ENCODE measurements at regions not wholly inside any gene's neighbourhood (a gene's known extent, or its start where the extent isn't known, plus 50 kb on each side); places are given as distances from the start of the nearest gene placed in this dataset.

- Mint-ChIP-seq H3K27ac (ENCODE audit: unreplicated experiment) (no peak overlapping the region), H3K4me1 (ENCODE audit: unreplicated experiment) (peaks cover 3% of the 10 kb centered on the region), H3K9me3 (ENCODE audit: unreplicated experiment) (no peaks in the 10 kb centered on the region), H3K27me3 (ENCODE audit: unreplicated experiment) (peaks cover 6% of the 10 kb centered on the region), H3K36me3 (ENCODE audit: low read depth, unreplicated experiment) (no peaks in the 10 kb centered on the region), H3K4me3 (ENCODE audit: unreplicated experiment) (no peak overlapping the region)
- TF ChIP-seq CTCF (IDR thresholded peaks at IDR 0.05; ENCODE audit: unreplicated experiment) = no peak
- no peak for DNase-seq (ENCODE audit: low spot score)
Observed at GRCh38 chr9:79057576-79057975, 514.2 kb upstream of the TLE4 start.

- Mint-ChIP-seq H3K27ac (ENCODE audit: unreplicated experiment) (no peak overlapping the region), H3K9me3 (ENCODE audit: unreplicated experiment) (no peaks in the 10 kb centered on the region), H3K4me3 (ENCODE audit: unreplicated experiment) (no peak overlapping the region), H3K4me1 (ENCODE audit: unreplicated experiment) (peaks cover 3% of the 10 kb centered on the region), H3K36me3 (ENCODE audit: low read depth, unreplicated experiment) (no peaks in the 10 kb centered on the region), H3K27me3 (ENCODE audit: unreplicated experiment) (peaks cover 7% of the 10 kb centered on the region)
- TF ChIP-seq CTCF (IDR thresholded peaks at IDR 0.05; ENCODE audit: unreplicated experiment) = no peak
- no peak for DNase-seq (ENCODE audit: low spot score)
Observed at GRCh38 chr9:79060766-79061165, 511.0 kb upstream of the TLE4 start.

- TF ChIP-seq CTCF (IDR thresholded peaks at IDR 0.05; ENCODE audit: unreplicated experiment) = no peak
- Mint-ChIP-seq H3K4me3 (ENCODE audit: unreplicated experiment) (no peak overlapping the region), H3K27ac (ENCODE audit: unreplicated experiment) (no peak overlapping the region), H3K27me3 (ENCODE audit: unreplicated experiment) (peaks cover 8% of the 10 kb centered on the region), H3K4me1 (ENCODE audit: unreplicated experiment) (no peaks in the 10 kb centered on the region), H3K36me3 (ENCODE audit: low read depth, unreplicated experiment) (no peaks in the 10 kb centered on the region), H3K9me3 (ENCODE audit: unreplicated experiment) (no peaks in the 10 kb centered on the region)
- DNase-seq (ENCODE audit: low spot score) = no peak
Observed at GRCh38 chr9:79061752-79062616, 509.8 kb upstream of the TLE4 start.

GRCh38 chr9:79073201-79073600, 498.6 kb upstream of the TLE4 start:
- Mint-ChIP-seq H3K27ac (ENCODE audit: unreplicated experiment) (no peak overlapping the region), H3K27me3 (ENCODE audit: unreplicated experiment) (peaks cover 3% of the 10 kb centered on the region), H3K36me3 (ENCODE audit: low read depth, unreplicated experiment) (no peaks in the 10 kb centered on the region), H3K4me1 (ENCODE audit: unreplicated experiment) (peaks cover 3% of the 10 kb centered on the region), H3K4me3 (ENCODE audit: unreplicated experiment) (no peak overlapping the region), H3K9me3 (ENCODE audit: unreplicated experiment) (no peaks in the 10 kb centered on the region)
- DNase-seq (ENCODE audit: low spot score) = no peak
- no peak for TF ChIP-seq CTCF (IDR thresholded peaks at IDR 0.05; ENCODE audit: unreplicated experiment)

- no peak overlapping the region for H3K27ac Mint-ChIP-seq (ENCODE audit: unreplicated experiment)
- no peak for TF ChIP-seq CTCF (IDR thresholded peaks at IDR 0.05; ENCODE audit: unreplicated experiment)
- H3K9me3 Mint-ChIP-seq (ENCODE audit: unreplicated experiment) = no peaks in the 10 kb centered on the region
- no peaks in the 10 kb centered on the region for H3K4me1 Mint-ChIP-seq (ENCODE audit: unreplicated experiment)
- H3K27me3 Mint-ChIP-seq (ENCODE audit: unreplicated experiment) = no peaks in the 10 kb centered on the region
- no peak for DNase-seq (ENCODE audit: low spot score)
- H3K36me3 Mint-ChIP-seq (ENCODE audit: low read depth, unreplicated experiment) = no peaks in the 10 kb centered on the region
- H3K4me3 Mint-ChIP-seq (ENCODE audit: unreplicated experiment) = no peak overlapping the region
Observed at GRCh38 chr9:79080536-79080935, 491.2 kb upstream of the TLE4 start.
